Activated CD4-positive, alpha-beta memory T cell treated with anti-CD3 and anti-CD28 coated beads for 36 hours (primary cell): ENCODE measurements at regions not wholly inside any gene's neighbourhood (a gene's known extent, or its start where the extent isn't known, plus 50 kb on each side); places are given as distances from the start of the nearest gene placed in this dataset.
"Not testable (repeated sequence)": the region's sequence is repeated elsewhere in the genome, so short reads cannot be mapped to it uniquely, and the experiment has no call there.

Experiments
- CTCF ChIA-PET: fragments of 350-600 bp; sonication (Branson Sonifier 250); formaldehyde crosslinking; loops from one replicate; lab custom pipeline; 2021; ENCODE audit warnings: antibody characterized with exemption, inconsistent platforms; lab: Charles Lee
- POLR2A ChIA-PET: fragments of 350-600 bp; sonication (Branson Sonifier 250); formaldehyde crosslinking; loops from one replicate; lab custom pipeline; 2021; ENCODE audit warnings: antibody characterized with exemption; lab: Charles Lee
- DNase-seq: peaks from one replicate; pipeline ENCODE4 v3.0.0-alpha.2; 2020
- H3K27ac Mint-ChIP-seq: one replicate; pipeline ENCODE4 v1.8.0; 2021; ENCODE audit warnings: mixed read lengths
- H3K27me3 Mint-ChIP-seq: one replicate; pipeline ENCODE4 v1.8.0; 2021; ENCODE audit warnings: mixed read lengths
- H3K36me3 Mint-ChIP-seq: one replicate; pipeline ENCODE4 v1.8.0; 2021; ENCODE audit warnings: mixed read lengths
- H3K4me1 Mint-ChIP-seq: one replicate; pipeline ENCODE4 v1.8.0; 2021; ENCODE audit warnings: low read depth, mixed read lengths
- H3K4me3 Mint-ChIP-seq: one replicate; pipeline ENCODE4 v1.8.0; 2021; ENCODE audit warnings: mild to moderate bottlenecking, mixed read lengths
- H3K9me3 Mint-ChIP-seq: one replicate; pipeline ENCODE4 v1.8.0; 2021; ENCODE audit warnings: mixed read lengths
- intact Hi-C: fragments of 100-400 bp; cut with micrococcal nuclease; formaldehyde crosslinking; loops from one replicate; pipeline ENCODE4 v1.15.1; 2023

DNA sequence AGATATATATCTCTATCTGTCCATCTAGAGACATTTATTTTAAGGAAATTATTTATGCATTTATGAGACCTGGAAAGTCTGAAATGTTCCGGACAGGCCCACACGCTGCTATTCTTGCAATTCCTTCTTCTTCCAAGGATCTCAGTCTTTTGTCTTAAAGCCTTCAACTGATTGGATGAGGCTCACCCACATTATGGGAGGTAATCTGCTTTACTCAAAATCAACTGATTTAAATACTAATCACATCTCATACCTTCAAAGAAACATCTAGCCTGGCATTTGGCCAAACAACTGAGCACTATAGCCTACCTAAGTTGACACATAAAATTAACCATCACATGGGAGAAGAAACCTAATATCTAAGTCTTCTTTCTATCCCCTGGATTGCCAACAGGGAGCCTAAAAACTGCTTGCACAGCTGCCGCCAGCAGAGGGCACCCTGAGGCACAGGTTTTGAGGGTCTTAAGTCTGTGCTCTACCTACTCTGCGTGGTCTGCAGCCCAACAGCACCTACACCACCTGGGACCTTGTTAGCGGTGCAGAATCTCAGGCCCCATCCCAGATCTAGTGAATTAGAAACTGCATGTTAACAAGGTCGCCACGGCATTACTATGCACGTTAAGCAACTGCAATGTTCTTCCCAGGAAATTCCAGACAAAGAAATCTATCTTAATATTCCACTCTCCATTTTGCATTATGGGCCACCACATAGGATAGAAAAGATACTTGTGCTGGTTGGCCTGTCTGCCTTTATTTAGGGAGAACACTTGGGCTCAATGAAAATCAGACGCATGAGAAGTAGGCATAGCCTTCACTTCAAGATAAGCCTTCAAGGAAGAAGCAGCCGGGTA lies 249.7 kb downstream of the FOXG1 start:
- H3K4me3 Mint-ChIP-seq = no peak overlapping the region
- DNase-seq = peak; percentile 16
- H3K9me3 Mint-ChIP-seq = peaks cover 8% of the 10 kb centered on the region
- ChIA-PET CTCF (interaction anchor here (0.6 kb wide), 1 partner anchor 226 kb away, joined by 3 read pairs; no protein-coding TSS in a partner anchor), POLR2A (no interaction called here)
- H3K36me3 Mint-ChIP-seq = no peaks in the 10 kb centered on the region
- no peaks in the 10 kb centered on the region for H3K4me1 Mint-ChIP-seq
- no peaks in the 10 kb centered on the region for H3K27me3 Mint-ChIP-seq
- intact Hi-C loops = no loop called here
- H3K27ac Mint-ChIP-seq = no peak overlapping the region

DNA sequence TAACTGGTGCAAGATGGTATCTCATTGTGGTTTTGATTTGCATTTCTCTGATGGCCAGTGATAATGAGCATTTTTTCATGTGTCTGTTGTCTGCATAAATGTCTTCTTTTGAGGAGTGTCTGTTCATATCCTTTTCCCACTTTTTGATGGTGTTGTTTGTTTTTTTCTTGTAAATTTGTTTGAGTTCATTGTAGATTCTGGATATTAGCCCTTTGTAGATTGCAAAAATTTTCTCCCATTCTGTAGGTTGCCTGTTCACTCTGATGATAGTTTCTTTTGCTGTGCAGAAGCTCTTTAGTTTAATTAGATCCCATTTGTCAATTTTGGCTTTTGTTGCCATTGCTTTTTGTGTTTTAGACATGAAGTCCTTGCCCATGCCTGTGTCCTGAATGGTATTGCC lies 256.9 kb downstream of the FOXG1 start:
- H3K36me3 Mint-ChIP-seq = not testable (repeated sequence)
- peaks cover 36% of the 10 kb centered on the region for H3K9me3 Mint-ChIP-seq

DNA sequence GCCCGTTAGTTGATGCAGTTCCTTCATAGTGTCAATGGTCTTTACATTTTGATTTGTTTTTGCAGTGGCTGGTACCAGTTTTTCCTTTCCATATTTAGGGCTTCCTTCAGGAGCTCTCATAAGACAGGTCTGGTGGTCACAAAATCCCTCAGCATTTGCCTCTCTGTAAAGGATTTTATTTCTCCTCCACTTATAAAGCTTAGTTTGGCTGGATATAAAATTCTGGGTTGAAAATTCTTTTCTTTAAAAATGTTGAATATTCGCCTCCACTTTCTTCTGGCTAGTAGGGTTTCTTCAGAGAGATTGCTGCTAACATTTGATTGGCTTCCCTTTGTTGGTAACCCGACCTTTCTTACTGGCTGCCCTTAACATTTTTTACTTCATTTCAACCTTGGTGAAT lies 260.9 kb downstream of the FOXG1 start:
- H3K4me1 Mint-ChIP-seq, intact Hi-C loops, H3K4me3 Mint-ChIP-seq, DNase-seq, H3K27ac Mint-ChIP-seq, CTCF ChIA-PET, POLR2A ChIA-PET, H3K27me3 Mint-ChIP-seq, H3K36me3 Mint-ChIP-seq: not testable (repeated sequence)
- peaks cover 32% of the 10 kb centered on the region for H3K9me3 Mint-ChIP-seq

More for the DNA sequence above, 256.9 kb downstream of the FOXG1 start:
- H3K27ac Mint-ChIP-seq, intact Hi-C loops, DNase-seq, CTCF ChIA-PET, H3K4me1 Mint-ChIP-seq, H3K4me3 Mint-ChIP-seq, POLR2A ChIA-PET, H3K27me3 Mint-ChIP-seq: not testable (repeated sequence)

DNA sequence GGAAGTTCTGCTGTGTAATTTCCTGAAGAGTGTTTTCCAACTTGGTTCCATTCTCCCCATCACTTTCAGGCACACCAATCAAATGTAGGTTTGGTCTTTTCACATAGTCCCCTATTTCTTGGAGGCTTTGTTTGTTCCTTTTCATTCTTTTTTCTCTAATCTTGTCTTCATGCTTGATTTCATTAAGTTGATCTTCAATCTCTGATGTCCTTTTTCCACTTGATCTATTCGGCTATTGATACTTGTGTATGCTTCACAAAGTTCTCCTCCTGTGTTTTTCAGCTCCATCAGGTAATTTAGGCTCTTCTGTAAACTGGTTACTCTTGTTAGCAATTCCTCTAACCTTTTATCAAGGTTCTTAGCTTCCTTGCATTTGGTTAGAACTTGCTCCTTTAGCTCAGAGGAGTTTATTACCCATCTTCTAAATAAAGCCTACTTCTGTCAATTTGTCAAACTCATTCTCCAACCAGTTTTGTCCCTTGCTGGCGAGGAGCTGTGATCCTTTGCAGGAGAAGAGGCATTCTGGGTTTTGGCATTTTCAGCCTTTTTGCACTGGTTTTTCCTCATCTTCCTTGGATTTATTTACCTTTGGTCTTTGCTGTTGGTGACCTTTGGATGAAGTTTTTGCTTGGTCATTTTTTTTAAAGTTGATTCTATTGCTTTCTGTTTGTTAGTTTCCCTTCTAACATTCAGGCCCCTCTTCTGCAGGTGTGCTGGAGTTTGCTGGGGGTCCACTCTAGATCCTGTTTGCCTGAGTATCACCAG lies 261.5 kb downstream of the FOXG1 start:
- CTCF ChIA-PET, H3K4me3 Mint-ChIP-seq, POLR2A ChIA-PET, H3K27ac Mint-ChIP-seq, intact Hi-C loops, H3K4me1 Mint-ChIP-seq, DNase-seq, H3K36me3 Mint-ChIP-seq, H3K27me3 Mint-ChIP-seq: not testable (repeated sequence)
- peaks cover 32% of the 10 kb centered on the region for H3K9me3 Mint-ChIP-seq

DNA sequence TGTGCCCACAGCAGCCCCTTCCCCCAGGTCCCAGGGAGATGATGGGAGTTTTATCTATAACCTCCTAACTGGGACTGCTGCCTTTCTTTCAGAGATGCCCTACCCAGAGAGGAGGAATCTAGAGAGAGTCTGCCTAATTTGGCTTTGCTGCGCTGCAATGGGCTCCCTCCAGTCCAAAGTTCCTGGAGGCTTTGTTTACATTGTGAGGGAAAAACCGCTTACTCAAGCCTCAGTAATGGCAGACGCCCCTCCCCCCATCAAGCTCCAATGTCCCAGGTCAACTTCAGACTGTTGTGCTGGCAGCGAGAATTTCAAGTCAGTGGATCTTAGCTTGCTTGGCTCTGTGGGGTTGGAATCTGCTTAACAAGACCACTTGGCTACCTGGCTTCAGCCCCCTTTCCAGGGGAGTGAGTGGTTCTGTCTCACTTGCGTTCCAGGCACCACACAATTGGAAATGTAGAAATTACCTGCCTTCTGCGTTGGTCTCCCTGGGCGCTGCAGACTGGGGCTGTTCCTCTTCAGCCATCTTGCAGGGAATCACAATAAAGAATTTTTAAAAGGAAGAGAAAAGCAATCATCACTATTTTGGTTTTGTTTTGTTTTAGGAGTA lies 262.5 kb downstream of the FOXG1 start:
- POLR2A ChIA-PET = no interaction called here
- Mint-ChIP-seq H3K27me3 (no peaks in the 10 kb centered on the region), H3K4me1 (no peaks in the 10 kb centered on the region), H3K27ac (no peak overlapping the region), H3K4me3 (no peak overlapping the region), H3K9me3 (peaks cover 23% of the 10 kb centered on the region), H3K36me3 (no peaks in the 10 kb centered on the region)
- CTCF ChIA-PET = no interaction called here
- no peak for DNase-seq
- intact Hi-C loops = no loop called here

DNA sequence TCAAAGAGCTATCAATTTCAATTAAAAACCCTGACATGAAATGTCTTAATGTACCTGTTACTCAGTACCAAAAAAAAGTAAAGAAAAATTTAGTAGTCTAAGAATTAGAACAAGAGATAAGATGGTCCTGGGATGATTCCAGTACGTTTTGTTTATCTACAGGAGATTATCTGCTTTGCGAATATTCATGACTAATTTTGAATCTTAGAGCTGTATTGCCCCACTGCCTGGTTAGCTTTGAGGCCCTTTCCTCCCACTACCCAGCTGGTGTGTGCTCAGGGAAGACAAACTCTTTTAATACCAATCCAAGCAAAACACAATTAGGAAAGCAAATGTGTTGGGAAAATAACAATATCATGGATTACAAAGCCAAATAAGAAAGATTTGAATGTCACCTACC lies 263.5 kb downstream of the FOXG1 start:
- ChIA-PET CTCF (no interaction called here), POLR2A (no interaction called here)
- DNase-seq = no peak
- Mint-ChIP-seq H3K27ac (no peak overlapping the region), H3K9me3 (peaks cover 22% of the 10 kb centered on the region), H3K4me1 (no peaks in the 10 kb centered on the region), H3K4me3 (no peak overlapping the region), H3K36me3 (no peaks in the 10 kb centered on the region), H3K27me3 (no peaks in the 10 kb centered on the region)
- intact Hi-C loops = no loop called here

DNA sequence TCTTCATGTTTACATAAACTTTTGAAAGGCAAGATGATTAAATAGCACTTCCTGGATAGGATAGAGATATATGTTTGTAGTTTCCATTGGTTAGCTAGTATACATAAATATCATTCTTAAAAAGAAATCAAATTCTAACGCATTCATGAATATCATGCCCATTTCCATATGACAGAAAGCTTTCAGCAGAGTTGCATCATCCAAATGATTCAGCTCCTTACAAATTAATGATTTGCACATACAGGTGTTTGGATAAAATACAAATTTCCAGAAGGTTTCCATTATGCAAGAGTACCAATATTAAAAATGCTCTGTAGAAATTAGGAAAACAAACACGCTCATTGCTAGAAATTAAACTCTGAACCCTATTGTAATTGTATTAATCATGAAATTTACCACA lies 264.4 kb downstream of the FOXG1 start:
- intact Hi-C loops = no loop called here
- Mint-ChIP-seq H3K27me3 (no peaks in the 10 kb centered on the region), H3K36me3 (no peaks in the 10 kb centered on the region), H3K4me1 (no peaks in the 10 kb centered on the region), H3K4me3 (no peak overlapping the region), H3K27ac (no peak overlapping the region), H3K9me3 (peaks cover 25% of the 10 kb centered on the region)
- no peak for DNase-seq
- ChIA-PET POLR2A (no interaction called here), CTCF (no interaction called here)

DNA sequence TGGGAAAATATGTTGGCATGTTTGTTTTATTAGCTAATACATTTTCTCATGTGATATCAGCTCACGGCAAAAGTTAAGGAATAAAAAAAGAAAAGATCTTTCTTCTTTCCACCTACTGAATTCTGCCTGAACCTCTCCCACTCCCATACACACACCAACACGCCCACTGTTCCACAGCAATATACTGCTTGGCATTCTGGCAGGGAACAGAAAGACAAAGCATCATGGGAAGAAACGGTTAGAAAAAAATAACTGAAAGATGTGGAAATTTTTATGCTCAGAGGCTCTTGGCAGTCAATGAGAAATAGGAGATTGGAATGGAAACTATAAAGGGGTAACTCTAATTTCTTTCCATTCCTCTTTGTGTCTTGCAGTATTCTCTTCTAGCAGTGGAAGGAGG lies 268.5 kb downstream of the FOXG1 start:
- no peak overlapping the region for H3K4me3 Mint-ChIP-seq
- H3K27me3 Mint-ChIP-seq = no peaks in the 10 kb centered on the region
- no peaks in the 10 kb centered on the region for H3K4me1 Mint-ChIP-seq
- CTCF ChIA-PET = no interaction called here
- no peaks in the 10 kb centered on the region for H3K36me3 Mint-ChIP-seq
- intact Hi-C loops = no loop called here
- no peak overlapping the region for H3K27ac Mint-ChIP-seq
- no peak for DNase-seq
- peaks cover 20% of the 10 kb centered on the region for H3K9me3 Mint-ChIP-seq
- POLR2A ChIA-PET = no interaction called here

DNA sequence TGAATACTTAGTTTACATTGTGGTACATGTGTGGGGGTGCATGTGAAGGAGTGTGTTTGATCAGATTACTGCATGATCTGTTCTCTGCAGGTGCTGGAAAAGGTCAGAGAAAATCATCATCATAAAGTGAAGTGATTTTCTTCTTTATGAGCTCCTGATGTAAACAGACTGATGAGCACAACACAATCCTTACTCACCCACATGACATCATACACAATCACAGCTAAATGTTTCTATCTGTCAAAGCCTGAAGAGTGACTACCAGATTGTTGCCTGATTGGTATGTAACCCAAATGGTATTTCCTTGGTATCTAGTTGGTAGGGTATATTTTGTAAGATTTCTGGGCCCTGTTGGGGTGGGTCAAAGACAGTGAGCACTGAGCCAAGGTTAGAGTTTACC lies 270.8 kb downstream of the FOXG1 start:
- intact Hi-C loops = no loop called here
- CTCF ChIA-PET = no interaction called here
- Mint-ChIP-seq H3K4me3 (no peak overlapping the region), H3K27ac (no peak overlapping the region), H3K27me3 (no peaks in the 10 kb centered on the region), H3K36me3 (no peaks in the 10 kb centered on the region), H3K4me1 (no peaks in the 10 kb centered on the region), H3K9me3 (peaks cover 21% of the 10 kb centered on the region)
- POLR2A ChIA-PET = no interaction called here
- no peak for DNase-seq

DNA sequence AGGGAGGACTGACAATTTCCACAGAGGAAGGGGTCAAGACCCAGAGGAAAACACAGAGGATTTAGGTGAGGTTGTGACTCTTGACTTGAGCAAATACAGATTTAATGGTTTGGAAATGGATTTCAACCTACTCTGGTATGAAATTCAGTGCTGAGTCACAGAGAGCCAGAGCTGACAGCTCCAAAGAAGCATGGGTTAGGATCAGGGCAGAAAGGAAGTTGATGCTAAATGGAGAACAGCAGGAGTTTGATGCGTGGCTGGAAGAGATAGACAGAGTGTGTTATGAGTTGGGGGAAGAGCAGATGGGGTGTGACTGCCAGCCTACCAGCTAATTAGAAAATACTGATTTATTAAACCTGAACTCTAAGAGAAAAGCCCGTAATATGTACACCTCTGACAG lies 272.6 kb downstream of the FOXG1 start:
- DNase-seq = no peak
- H3K9me3 Mint-ChIP-seq = peaks cover 24% of the 10 kb centered on the region
- CTCF ChIA-PET = no interaction called here
- intact Hi-C loops = no loop called here
- H3K4me1 Mint-ChIP-seq = no peaks in the 10 kb centered on the region
- POLR2A ChIA-PET = no interaction called here
- no peaks in the 10 kb centered on the region for H3K36me3 Mint-ChIP-seq
- no peak overlapping the region for H3K27ac Mint-ChIP-seq
- H3K27me3 Mint-ChIP-seq = no peaks in the 10 kb centered on the region
- H3K4me3 Mint-ChIP-seq = no peak overlapping the region

DNA sequence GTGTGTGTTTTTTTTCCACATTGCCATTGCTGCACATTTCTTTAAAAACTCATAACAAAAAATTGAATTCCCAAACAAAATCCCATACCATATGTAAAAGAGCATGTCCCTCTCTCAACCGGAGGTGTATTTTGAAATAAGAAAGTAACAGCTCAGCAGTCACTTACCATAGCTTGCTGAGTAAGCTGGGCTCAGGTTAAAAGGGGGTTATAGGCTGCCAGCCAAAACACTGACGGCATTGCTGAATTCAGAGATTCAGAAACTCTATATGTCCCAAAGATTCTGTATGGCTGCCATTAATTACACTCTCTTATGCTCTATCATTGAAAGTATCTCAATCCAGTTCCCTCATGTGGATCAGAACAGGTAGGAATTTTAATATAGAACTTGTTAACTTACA lies 276.0 kb downstream of the FOXG1 start:
- POLR2A ChIA-PET = no interaction called here
- CTCF ChIA-PET = no interaction called here
- no peaks in the 10 kb centered on the region for H3K27me3 Mint-ChIP-seq
- H3K4me1 Mint-ChIP-seq = no peaks in the 10 kb centered on the region
- intact Hi-C loops = no loop called here
- H3K27ac Mint-ChIP-seq = no peak overlapping the region
- DNase-seq = no peak
- H3K4me3 Mint-ChIP-seq = no peak overlapping the region
- peaks cover 16% of the 10 kb centered on the region for H3K9me3 Mint-ChIP-seq
- H3K36me3 Mint-ChIP-seq = no peaks in the 10 kb centered on the region

DNA sequence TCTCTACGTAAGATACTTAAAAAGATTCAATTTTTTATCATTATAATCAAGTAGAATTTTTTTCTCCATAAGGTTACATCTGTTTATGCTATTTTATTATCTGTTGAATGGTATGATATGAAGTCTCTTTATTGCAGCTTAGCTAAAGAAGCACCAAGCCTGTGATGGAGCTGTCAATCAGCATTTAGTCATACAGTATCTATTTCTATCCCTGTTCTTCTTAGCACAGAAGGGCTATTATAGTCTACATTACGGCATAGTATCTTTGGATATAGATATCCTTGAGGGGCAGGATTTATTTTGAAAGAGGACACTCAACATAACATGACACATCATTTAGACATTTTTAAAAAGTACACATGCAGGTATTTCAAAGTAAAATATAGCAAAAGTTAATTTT lies 277.1 kb downstream of the FOXG1 start:
- ChIA-PET POLR2A (no interaction called here), CTCF (no interaction called here)
- H3K27ac Mint-ChIP-seq = no peak overlapping the region
- H3K4me3 Mint-ChIP-seq = no peak overlapping the region
- no peaks in the 10 kb centered on the region for H3K4me1 Mint-ChIP-seq
- H3K36me3 Mint-ChIP-seq = no peaks in the 10 kb centered on the region
- DNase-seq = no peak
- H3K27me3 Mint-ChIP-seq = no peaks in the 10 kb centered on the region
- H3K9me3 Mint-ChIP-seq = peaks cover 19% of the 10 kb centered on the region
- intact Hi-C loops = no loop called here
